BLaER1 (cell line): ENCODE measurements at regions not wholly inside any gene's neighbourhood (a gene's known extent, or its start where the extent isn't known, plus 50 kb on each side); places are given as distances from the start of the nearest gene placed in this dataset.
A peak's percentile ranks its signal among the peaks of the same experiment; 100 is the strongest.

Experiments used
- H3K27ac ChIP-seq: shearing (Covaris generic); formaldehyde crosslinking; 2 replicates; pipeline ENCODE4 v1.8.1; 2022
- H3K27me3 ChIP-seq: shearing (Covaris generic); formaldehyde crosslinking; 2 replicates; pipeline ENCODE4 v1.8.1; 2022
- H3K36me3 ChIP-seq: shearing (Covaris generic); formaldehyde crosslinking; 2 replicates; pipeline ENCODE4 v1.8.1; 2022
- H3K4me1 ChIP-seq: shearing (Covaris generic); formaldehyde crosslinking; 2 replicates; pipeline ENCODE4 v1.8.1; 2022
- H3K4me2 ChIP-seq: shearing (Covaris generic); formaldehyde crosslinking; 2 replicates; pipeline ENCODE4 v1.8.1; 2022
- H3K4me3 ChIP-seq: shearing (Covaris generic); formaldehyde crosslinking; 2 replicates; pipeline ENCODE4 v1.8.1; 2022
- H3K9ac ChIP-seq: shearing (Covaris generic); formaldehyde crosslinking; 2 replicates; pipeline ENCODE4 v1.8.1; 2022
- H3K9me3 ChIP-seq: shearing (Covaris generic); formaldehyde crosslinking; 2 replicates; pipeline ENCODE4 v1.8.1; 2022
- H4K20me1 ChIP-seq: shearing (Covaris generic); formaldehyde crosslinking; 2 replicates; pipeline ENCODE4 v1.8.1; 2022
- Cebpa-rat ChIP-seq: shearing (Covaris generic); IDR thresholded peaks from 2 replicates; pipeline ENCODE4 v1.8.1; 2022

DNA sequence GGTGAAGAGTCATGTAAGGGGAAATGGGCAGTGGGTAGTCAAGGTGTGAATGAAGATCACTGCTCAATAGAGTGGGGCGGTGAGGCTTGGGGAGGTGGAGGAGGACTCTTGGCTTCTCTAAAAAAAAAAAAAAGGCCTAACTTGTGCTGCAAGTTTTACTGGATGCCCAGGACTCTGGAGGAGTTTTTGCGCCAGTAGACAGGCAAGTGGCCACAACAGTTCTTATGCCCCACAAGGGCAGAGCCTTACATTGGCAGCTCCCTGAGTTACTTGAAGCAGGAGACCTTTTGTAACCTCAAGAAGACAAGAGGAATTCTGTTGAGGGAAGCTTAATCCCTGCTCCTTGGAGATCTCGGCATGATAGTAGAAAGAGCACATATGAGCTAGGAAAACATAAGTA is 54.9 kb upstream of the PPP2R5A start:
- peaks cover 18% of the 10 kb centered on the region for H3K9me3 ChIP-seq
- no peak overlapping the region for H3K4me3 ChIP-seq
- H3K27ac ChIP-seq = no peak overlapping the region
- H3K9ac ChIP-seq = no peak overlapping the region
- H3K4me2 ChIP-seq = no peak overlapping the region
- no peaks in the 10 kb centered on the region for H3K36me3 ChIP-seq
- TF ChIP-seq Cebpa-rat = no peak
- peaks cover 27% of the 10 kb centered on the region for H3K4me1 ChIP-seq
- H3K27me3 ChIP-seq = no peaks in the 10 kb centered on the region
- no peaks in the 10 kb centered on the region for H4K20me1 ChIP-seq

DNA sequence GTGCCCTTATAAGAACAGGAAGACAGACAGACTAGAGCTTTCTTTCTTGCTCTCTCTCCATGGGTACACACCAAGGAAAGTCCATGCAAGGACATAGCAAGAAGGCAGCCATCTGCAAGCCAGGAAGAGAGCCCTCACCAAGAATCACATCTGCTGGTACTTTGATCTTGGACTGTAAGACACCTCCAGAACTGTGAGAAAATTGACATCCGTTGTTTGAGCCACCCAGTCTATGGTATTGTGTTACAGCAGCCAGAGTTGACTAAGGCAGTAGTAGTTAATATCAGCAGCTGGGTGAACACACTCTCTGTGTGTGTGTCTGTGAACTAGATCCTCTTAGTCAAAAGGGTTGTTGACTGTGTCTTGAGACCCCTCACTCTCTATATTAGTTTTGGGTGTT is 53.8 kb upstream of the PPP2R5A start:
- Histone ChIP-seq H3K27me3 (no peaks in the 10 kb centered on the region), H3K27ac (no peak overlapping the region), H3K9ac (no peak overlapping the region), H4K20me1 (no peaks in the 10 kb centered on the region), H3K4me3 (no peak overlapping the region), H3K4me1 (peaks cover 17% of the 10 kb centered on the region), H3K4me2 (no peak overlapping the region), H3K36me3 (no peaks in the 10 kb centered on the region), H3K9me3 (peaks cover 18% of the 10 kb centered on the region)
- TF ChIP-seq Cebpa-rat = no peak

DNA sequence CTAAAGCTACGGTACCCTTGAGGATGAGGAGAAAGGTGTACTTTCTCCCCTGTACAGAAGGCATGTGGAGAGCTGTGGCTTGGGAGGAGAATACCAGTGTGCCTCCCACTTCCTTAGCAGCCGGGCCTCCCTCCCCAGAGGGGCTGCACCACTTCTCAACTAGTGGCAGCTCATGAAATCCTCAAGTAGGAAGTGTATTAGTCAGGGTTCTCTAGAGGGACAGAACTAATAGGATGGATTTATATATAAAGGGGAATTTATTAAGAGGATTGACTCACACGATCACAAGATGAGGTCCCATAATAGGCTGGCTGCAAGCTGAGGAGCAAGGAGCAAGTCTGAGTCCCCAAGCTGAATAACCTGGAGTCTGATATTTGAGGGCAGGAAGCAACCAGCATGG is 53.1 kb upstream of the PPP2R5A start:
- Histone ChIP-seq H3K36me3 (no peaks in the 10 kb centered on the region), H3K9ac (no peak overlapping the region), H3K27ac (no peak overlapping the region), H3K4me2 (peak overlapping the region; percentile 6; the same call in 1 of the 2 replicates), H3K9me3 (peaks cover 18% of the 10 kb centered on the region), H3K27me3 (no peaks in the 10 kb centered on the region), H4K20me1 (no peaks in the 10 kb centered on the region), H3K4me3 (no peak overlapping the region), H3K4me1 (peaks cover 9% of the 10 kb centered on the region; the same call in 1 of the 2 replicates)
- TF ChIP-seq Cebpa-rat = no peak

DNA sequence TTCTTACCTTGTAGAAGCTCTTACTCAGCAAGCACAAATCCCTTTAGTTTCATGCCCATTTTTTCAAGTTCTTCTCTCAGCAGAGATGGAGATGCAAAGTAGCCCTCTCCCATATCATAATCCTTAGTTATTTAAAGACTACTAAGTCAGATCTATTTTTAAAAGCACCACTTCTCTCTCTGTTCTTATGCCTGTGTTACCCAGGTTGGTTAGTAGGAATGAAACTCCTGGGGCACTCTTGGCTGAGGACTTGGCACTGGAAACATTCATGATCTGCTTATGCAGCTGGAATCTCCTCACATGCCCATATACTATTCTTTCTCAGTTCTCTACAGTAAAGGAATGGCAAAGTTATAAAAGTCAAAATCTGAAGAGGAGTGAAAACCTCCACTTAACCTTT is 51.9 kb upstream of the PPP2R5A start:
- Histone ChIP-seq H3K27me3 (no peaks in the 10 kb centered on the region), H3K4me2 (no peak overlapping the region), H3K4me3 (no peak overlapping the region), H4K20me1 (no peaks in the 10 kb centered on the region), H3K4me1 (peaks cover 9% of the 10 kb centered on the region; the same call in 1 of the 2 replicates), H3K36me3 (no peaks in the 10 kb centered on the region), H3K27ac (no peak overlapping the region), H3K9ac (no peak overlapping the region), H3K9me3 (peaks cover 18% of the 10 kb centered on the region)
- no peak for TF ChIP-seq Cebpa-rat

DNA sequence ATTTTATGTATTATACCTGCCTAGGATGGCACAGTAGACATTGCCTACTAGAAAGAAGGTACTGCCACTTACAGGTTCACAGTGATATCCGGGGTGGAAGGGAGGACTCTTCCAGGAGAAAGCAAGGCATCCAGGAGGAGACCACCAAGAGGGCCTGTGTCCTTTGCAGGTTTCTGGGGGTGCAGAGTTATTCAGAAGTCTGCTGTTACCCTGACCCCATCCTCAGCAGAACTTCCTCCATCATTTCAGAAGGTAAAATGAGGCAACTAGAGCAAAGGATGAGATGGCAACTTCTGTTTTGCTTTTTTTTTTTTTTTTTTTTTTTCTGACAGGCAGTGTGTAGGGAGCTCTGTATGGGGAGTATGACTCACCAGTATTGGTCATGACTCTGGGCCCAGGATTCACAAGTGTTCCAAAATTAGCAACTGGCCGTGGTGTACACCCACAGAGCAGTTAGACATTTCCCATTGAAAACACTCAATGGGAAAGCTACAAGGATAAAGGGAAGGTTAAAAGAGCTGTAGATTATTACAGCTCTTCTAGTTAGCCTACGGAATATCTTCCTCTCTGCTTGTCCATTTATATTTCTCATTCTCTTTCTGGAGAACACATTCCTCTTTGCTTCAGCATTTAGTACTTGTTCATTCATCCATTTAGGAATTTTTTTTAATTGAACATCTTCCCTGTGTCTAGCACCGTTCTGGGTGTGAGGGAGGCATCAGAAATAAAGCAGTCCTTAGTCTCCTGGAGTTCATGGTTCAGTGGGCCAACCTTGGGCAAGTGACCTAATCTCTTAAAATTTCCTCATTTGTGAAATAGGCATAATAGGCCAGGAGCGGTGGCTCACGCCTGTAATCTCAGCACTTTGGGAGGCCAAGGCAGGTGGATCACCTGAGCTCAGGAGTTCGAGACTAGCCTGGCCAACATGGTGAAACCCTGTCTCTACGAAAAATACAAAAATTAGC is 50.5 kb upstream of the PPP2R5A start:
- Histone ChIP-seq H3K27ac (no peak overlapping the region), H3K36me3 (no peaks in the 10 kb centered on the region), H3K27me3 (no peaks in the 10 kb centered on the region), H3K4me1 (peaks cover 9% of the 10 kb centered on the region; the same call in 1 of the 2 replicates), H4K20me1 (no peaks in the 10 kb centered on the region), H3K4me3 (no peak overlapping the region), H3K9me3 (peaks cover 18% of the 10 kb centered on the region), H3K4me2 (0 out of 2 replicates have a peak overlapping the region, but pooled peaks have one; percentile 8), H3K9ac (no peak overlapping the region)
- no peak for TF ChIP-seq Cebpa-rat
